DND-41 (cell line): ENCODE measurements at regions not wholly inside any gene's neighbourhood (a gene's known extent, or its start where the extent isn't known, plus 50 kb on each side); places are given as distances from the start of the nearest gene placed in this dataset.
"Not testable (repeated sequence)": the region's sequence is repeated elsewhere in the genome, so short reads cannot be mapped to it uniquely, and the experiment has no call there.

Experiments used
- CTCF ChIP-seq: IDR thresholded peaks from 2 replicates; pipeline ENCODE4 v1.5.1; 2012; ENCODE audit warnings: borderline replicate concordance, low read length, moderate library complexity, mild to moderate bottlenecking; ENCODE audit not compliant: poor library complexity, severe bottlenecking; ENCODE audit errors: extremely low read depth
- EZH2 ChIP-seq: IDR thresholded peaks from 3 replicates; pipeline ENCODE4 v1.6.1; 2012; ENCODE audit warnings: borderline replicate concordance, low read depth, mild to moderate bottlenecking, moderate library complexity, low read length, inconsistent platforms; ENCODE audit not compliant: severe bottlenecking

- TF ChIP-seq CTCF, EZH2: not testable (repeated sequence)
Observed at GRCh38 chr20:29496767-29497166, 1760.7 kb upstream of the DEFB115 start.
